Activated CD4-positive, alpha-beta T cell treated with anti-CD3 and anti-CD28 coated beads, Interleukin-2, amount 50 U/mL, for 16 hours (primary cell): ENCODE measurements at regions not wholly inside any gene's neighbourhood (a gene's known extent, or its start where the extent isn't known, plus 50 kb on each side); places are given as distances from the start of the nearest gene placed in this dataset.

Experiments used
- DNase-seq: peaks from one replicate; pipeline ENCODE4 v3.0.0-alpha.2; 2020

DNA sequence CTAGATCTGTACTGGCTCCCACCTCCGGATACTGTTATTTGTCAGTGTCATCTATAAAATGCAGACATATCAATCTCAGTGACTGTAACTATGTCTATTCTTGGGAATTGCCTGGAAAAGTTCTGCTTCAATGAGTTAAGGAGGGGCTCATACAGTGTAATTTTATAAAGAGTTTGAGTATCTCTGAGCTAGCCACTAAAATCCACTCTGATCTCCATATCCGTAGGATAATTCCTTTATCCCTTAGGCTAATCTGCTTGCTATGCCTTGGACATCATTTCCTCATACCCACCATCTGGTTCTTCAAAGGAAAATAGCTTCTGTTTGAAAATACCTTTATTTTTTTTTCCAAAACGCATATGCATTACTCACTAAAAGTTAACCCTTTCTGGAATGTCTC, 863.2 kb downstream of the SUCLG1 start:
- DNase-seq = no peak

- DNase-seq = no peak
Measured at GRCh38 chr2:83595121-83595690, 863.9 kb downstream of the SUCLG1 start.

GRCh38 chr2:83594241-83595120, 864.6 kb downstream of the SUCLG1 start:
- no peak for DNase-seq

GRCh38 chr2:83587309-83587708, 871.8 kb downstream of the SUCLG1 start:
- no peak for DNase-seq

DNA sequence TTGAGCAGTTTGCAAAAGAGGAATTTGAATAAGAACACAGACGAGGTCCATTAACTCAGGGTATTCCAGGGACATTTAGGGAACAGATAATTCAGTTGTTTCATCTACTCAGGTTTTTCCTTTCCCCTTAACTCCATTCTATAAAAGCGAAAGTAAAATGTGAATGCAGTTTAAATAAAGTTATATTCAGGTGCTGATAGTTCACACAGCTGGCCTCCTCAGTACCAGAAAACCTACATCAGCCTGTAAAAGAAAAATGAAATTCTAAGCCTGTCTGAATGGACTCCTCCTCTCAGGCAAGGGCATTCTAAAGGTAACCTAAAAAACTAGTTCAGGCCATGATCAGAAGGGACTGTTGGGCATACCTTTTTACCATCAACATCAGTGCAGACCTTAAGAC, 873.8 kb downstream of the SUCLG1 start:
- DNase-seq = no peak

DNA sequence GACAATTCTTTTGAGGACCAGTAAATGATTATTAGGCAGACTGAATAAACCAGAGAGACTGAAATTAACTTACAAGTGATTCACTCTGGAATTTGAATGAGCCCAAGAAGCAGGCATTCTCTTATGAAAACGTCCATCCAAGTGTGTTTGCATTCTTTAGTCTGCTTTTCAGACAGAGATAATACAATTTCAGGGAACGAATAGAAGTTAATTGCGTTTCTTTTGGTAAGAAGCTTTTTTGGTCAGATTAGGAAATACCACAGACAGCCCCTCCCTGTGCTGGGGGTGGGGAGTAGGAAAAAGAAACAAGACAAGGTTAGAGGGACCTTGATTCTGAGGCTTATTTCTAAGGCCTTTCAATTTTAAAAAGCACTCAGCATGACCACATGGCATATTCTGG, 874.4 kb downstream of the SUCLG1 start:
- no peak for DNase-seq

- DNase-seq = no peak
Measured at GRCh38 chr2:83582589-83582988, 876.5 kb downstream of the SUCLG1 start.

GRCh38 chr2:83579507-83579906, 879.6 kb downstream of the SUCLG1 start:
- no peak for DNase-seq

GRCh38 chr2:83578405-83578804, 880.7 kb downstream of the SUCLG1 start:
- DNase-seq = no peak

DNA sequence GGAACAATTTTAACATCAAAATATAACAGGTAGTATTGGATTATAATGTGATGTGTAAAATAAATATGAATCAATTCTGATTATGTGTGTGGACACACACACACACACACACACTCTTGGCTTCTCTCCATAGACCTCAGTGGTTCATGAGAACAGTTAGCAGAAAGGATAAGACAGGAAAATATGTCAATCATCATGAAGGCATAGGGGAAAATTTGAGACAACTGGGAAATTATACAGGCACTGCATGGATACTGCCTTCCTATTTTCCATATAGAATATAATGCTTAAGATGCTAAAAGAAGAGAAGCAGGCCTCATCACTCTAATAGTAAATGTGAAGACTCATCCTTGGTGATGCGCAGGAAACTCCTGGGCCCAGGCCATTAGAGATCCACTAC, 884.5 kb downstream of the SUCLG1 start:
- no peak for DNase-seq

DNA sequence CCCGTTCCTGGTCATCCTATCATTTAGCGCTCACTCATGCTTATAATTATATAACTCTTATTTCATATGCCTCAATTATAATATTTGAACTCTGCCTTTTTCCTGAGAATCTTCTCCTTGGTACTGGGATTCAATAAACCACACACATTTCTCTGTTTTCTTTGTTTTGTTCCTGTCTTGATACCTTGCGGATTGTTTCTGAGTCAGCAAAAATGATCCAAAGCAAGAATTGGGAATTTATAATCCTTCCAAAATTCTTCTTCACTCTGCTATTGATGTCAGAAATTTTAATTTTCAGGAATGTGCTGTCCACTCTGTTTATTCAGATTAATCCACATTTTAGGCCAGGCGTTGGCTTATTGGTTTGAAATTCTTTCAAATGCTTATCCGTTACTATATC, 886.0 kb downstream of the SUCLG1 start:
- no peak for DNase-seq

DNA sequence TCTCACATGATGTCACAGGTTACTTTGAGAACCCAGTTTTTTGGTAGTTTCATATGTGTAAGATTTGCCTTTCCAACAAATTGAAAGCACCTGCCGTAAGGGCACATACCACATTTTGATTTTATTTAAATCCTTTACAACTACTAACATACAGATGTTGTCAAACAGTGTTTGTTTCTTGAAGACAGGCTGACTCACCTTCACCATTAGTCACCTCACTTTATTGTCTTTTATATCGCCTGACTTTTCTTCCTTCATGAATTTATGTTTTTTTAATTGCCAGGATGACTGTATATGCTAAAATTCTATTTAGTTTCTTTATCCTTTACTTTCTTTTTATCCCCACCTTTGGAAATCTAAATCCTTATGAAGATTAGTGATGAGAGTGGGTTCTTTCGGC, 886.7 kb downstream of the SUCLG1 start:
- DNase-seq = no peak

GRCh38 chr2:83567551-83567950, 891.5 kb downstream of the SUCLG1 start:
- no peak for DNase-seq

GRCh38 chr2:83565626-83566025, 893.5 kb downstream of the SUCLG1 start:
- no peak for DNase-seq

DNA sequence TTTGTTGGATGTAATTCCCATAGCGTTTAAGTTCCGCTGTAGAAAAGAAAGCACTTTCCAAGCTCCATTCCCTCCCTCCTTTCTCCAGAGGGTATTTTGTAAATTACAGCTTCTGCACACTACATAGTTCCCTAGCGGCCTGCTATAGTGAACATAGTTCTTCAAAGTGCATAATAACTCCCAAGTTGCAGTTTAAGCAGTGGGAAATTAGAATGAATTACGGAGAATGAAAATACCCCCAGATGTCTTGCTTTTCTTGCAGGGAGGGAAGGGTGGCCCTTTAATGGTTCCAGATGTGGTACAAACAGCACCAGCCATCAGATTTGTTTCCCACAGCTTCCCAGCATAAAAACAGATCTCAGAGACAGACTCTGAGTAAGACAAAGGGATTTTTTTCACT, 893.9 kb downstream of the SUCLG1 start:
- DNase-seq = no peak

GRCh38 chr2:83561592-83561991, 897.5 kb downstream of the SUCLG1 start:
- DNase-seq = no peak

DNA sequence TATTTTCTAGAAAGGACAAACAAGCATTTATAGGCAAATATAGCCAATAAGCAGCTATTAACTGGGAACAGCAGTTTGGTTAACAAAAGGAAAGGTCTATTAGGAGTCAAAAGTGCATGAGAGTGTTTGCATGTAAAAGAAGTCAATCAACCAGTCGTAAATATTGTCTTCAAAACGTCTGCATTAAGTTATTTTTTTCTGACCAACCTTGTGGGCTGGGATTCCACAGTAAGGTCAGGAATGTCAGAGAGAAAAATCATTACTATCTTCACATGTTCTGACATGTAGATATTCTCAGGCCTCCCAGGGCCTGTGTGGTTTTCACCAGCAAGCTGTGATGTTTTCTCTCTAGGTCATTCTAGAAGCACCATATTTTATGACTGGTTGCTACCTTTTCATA, 922.5 kb downstream of the SUCLG1 start:
- DNase-seq = no peak

- DNase-seq = no peak
Measured at GRCh38 chr2:83534416-83534815, 924.7 kb downstream of the SUCLG1 start.

DNA sequence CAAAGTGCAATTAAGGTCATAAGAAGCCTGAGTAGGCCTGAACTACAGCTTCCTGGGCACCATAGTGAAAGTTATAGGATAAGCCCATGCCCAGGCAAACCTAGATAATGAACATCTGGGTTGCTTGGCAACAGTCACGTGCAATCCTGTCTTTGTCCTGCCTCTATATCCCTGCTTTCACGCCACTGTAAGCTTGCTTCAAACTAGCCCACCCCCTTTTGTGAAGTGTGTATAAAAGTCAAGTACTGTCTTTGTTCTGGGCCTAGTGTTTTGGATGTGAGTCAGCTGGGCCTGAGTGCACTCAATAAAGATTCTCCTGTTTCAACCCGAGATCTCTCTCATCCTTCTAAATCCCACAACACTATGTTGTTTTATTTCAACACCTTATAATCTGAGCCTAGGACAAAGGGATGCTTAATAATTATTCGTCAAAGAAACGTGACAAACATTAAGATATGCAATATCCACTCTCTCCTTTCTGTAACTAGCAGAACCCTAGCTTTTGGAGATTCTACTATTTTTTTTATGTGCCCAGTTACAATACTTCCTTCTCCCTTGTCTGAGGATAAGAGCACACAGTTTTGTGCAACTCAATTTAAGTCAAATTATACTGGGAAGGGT, 927.8 kb downstream of the SUCLG1 start:
- DNase-seq = no peak

DNA sequence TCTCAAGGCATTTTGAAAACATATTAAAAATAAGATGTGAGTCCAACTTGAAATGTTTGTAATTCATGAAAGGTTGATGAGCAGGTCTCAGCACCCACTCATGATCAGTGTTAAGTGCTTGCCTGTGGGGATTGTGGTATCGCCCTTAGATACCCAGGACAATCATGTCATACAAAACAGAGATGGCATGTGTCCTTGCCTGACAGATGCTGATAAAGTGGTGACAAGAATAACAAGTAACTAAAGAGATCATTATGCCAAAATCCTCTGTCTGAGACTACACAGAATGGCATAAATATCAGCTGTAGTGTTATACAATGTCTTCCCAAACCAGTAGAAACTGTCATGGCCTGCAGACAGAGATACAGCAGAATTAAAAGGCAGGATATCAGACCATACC, 930.3 kb downstream of the SUCLG1 start:
- no peak for DNase-seq

GRCh38 chr2:83522891-83523493, 936.1 kb downstream of the SUCLG1 start:
- DNase-seq = no peak

DNA sequence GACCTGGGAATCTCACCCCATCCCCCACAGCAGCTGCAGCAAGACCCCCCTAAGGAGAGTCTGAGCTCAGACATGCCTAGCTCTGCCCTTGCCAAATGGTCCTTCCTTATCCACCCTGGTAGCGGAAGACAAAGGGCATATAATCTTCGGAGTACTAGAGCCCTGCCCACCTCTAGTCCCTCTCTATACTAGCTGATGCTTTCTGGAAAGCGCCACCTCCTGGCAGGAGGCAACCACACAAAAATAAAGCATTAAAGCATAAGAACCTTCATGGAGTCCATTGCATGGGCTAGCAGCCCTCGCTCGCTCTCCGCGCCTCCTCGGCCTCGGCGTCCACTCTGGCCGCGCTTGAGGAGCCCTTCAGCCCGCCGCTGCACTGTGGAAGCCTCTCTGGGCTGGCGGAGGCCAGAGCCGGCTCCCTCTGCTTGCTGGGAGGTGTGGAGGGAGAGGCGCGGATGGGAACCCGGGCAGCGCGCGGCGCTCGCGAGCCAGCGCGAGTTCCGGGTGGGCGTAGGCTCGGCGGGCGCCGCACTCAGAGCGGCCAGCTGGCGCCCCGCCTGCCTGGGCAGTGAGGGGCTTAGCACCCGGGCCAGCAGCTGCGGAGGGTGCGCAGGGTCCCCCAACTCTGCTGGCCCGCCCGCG, 941.2 kb downstream of the SUCLG1 start:
- no peak for DNase-seq

DNA sequence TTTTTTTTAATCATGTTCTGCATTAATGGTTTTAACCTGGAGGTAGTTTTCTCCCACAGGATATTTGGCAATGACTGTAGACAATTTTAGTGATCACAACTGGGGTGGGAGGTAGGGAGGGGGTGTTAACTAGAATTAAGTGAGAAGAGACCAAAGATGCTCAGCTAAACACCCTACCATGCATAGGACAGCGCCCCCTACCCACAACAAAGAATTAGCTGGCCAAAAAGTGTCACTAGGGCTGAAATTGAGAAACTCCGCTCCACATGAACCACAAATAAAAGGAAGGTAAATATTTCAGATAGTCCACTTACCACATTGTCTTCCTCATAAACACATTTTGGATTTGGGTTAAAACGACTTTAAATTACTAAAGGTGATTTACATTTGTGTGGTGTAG, 942.6 kb downstream of the SUCLG1 start:
- DNase-seq = no peak
